Neural cell (in vitro differentiated cells): ENCODE measurements at regions not wholly inside any gene's neighbourhood (a gene's known extent, or its start where the extent isn't known, plus 50 kb on each side); places are given as distances from the start of the nearest gene placed in this dataset.

Experiments used
- H2AFZ ChIP-seq: fragments of 200-600, 300-800 bp; sonication (generic), shearing (Covaris generic); 2 replicates; pipeline ENCODE4 v1.6.0; 2014; ENCODE audit warnings: low read depth, mild to moderate bottlenecking, antibody characterized with exemption, low read length, moderate library complexity
- H3F3A ChIP-seq: fragments of 200-600 bp; shearing (Covaris generic); 2 replicates; pipeline ENCODE4 v1.6.1; 2016; ENCODE audit warnings: mild to moderate bottlenecking, moderate library complexity, mixed read lengths, antibody characterized with exemption, low read length; ENCODE audit not compliant: insufficient read depth, poor library complexity, severe bottlenecking
- H3K27ac ChIP-seq: fragments of 200-600, 300-800 bp; sonication (generic), shearing (Covaris generic); 2 replicates; pipeline ENCODE4 v1.5.1; 2014; ENCODE audit warnings: mild to moderate bottlenecking, low read length, moderate library complexity
- H3K27me3 ChIP-seq: fragments of 300-800, 200-600 bp; sonication (generic), shearing (Covaris generic); 2 replicates; pipeline ENCODE4 v1.6.0; 2014; ENCODE audit warnings: mild to moderate bottlenecking, low read depth, low read length, moderate library complexity; ENCODE audit not compliant: insufficient read depth
- H3K36me3 ChIP-seq: fragments of 300-800, 200-600 bp; sonication (generic), shearing (Covaris generic); 2 replicates; pipeline ENCODE4 v1.5.1; 2014; ENCODE audit warnings: mild to moderate bottlenecking, antibody characterized with exemption, low read length, moderate library complexity; ENCODE audit not compliant: insufficient read depth
- H3K4me2 ChIP-seq: fragments of 300-800, 200-600 bp; sonication (generic), shearing (Covaris generic); 2 replicates; pipeline ENCODE4 v1.6.0; 2014; ENCODE audit warnings: mild to moderate bottlenecking, low read length
- H3K4me3 ChIP-seq: fragments of 300-800, 200-600 bp; sonication (generic), shearing (Covaris generic); 2 replicates; pipeline ENCODE4 v1.5.1; 2014; ENCODE audit warnings: mild to moderate bottlenecking, low read length, moderate library complexity
- H3K79me2 ChIP-seq: fragments of 200-600 bp; shearing (Covaris generic); replicated peaks from 2 replicates; pipeline ENCODE4 v1.6.0; 2014; ENCODE audit warnings: mild to moderate bottlenecking, low read length, moderate library complexity; ENCODE audit not compliant: insufficient read depth
- H3K9ac ChIP-seq: fragments of 300-800, 200-600 bp; sonication (generic), shearing (Covaris generic); 2 replicates; pipeline ENCODE4 v1.6.1; 2016; ENCODE audit warnings: mild to moderate bottlenecking, low read length, mixed read lengths
- H3K9me2 ChIP-seq: fragments of 200-600 bp; shearing (Covaris generic); 2 replicates; pipeline ENCODE4 v1.6.1; 2016; ENCODE audit warnings: mild to moderate bottlenecking, low read length, mixed read lengths; ENCODE audit not compliant: insufficient read depth
- H3K9me3 ChIP-seq: fragments of 200-600, 300-800 bp; sonication (generic), shearing (Covaris generic); 2 replicates; pipeline ENCODE4 v1.6.1; 2016; ENCODE audit warnings: mild to moderate bottlenecking, mixed run types, low read length, moderate library complexity, mixed read lengths
- H4K20me1 ChIP-seq: fragments of 200-600 bp; shearing (Covaris generic); 2 replicates; pipeline ENCODE4 v1.6.1; 2016; ENCODE audit warnings: mild to moderate bottlenecking, mixed run types; ENCODE audit not compliant: insufficient read depth
- CTCF ChIP-seq: fragments of 450-650 bp; IDR thresholded peaks from 2 replicates; pipeline ENCODE4 v1.5.1; 2014; ENCODE audit warnings: antibody characterized with exemption, mild to moderate bottlenecking, moderate library complexity; ENCODE audit not compliant: poor library complexity, severe bottlenecking
- EP300 ChIP-seq: fragments of 450-650 bp; conservative IDR thresholded peaks from 2 replicates; pipeline ENCODE4 v1.6.1; 2014; ENCODE audit warnings: antibody characterized with exemption, mild to moderate bottlenecking, moderate library complexity; ENCODE audit not compliant: poor library complexity, severe bottlenecking
- EZH2 ChIP-seq: fragments of 200-600, 300-800 bp; shearing (Covaris generic), sonication (generic); IDR thresholded peaks from 2 replicates; pipeline ENCODE4 v1.6.1; 2014; ENCODE audit warnings: antibody characterized with exemption, low read length, borderline replicate concordance, mild to moderate bottlenecking; ENCODE audit not compliant: insufficient read depth, poor library complexity, severe bottlenecking
- MXI1 ChIP-seq: fragments of 450-650 bp; conservative IDR thresholded peaks from 2 replicates; pipeline ENCODE4 v1.6.1; 2014; ENCODE audit warnings: antibody characterized with exemption, mild to moderate bottlenecking; ENCODE audit not compliant: poor library complexity, severe bottlenecking
- POLR2AphosphoS5 ChIP-seq: IDR thresholded peaks from 2 replicates; pipeline ENCODE4 v1.6.1; 2012
- RAD21 ChIP-seq: fragments of 450-650 bp; conservative IDR thresholded peaks from 2 replicates; pipeline ENCODE4 v1.6.1; 2014; ENCODE audit warnings: antibody characterized with exemption, mild to moderate bottlenecking, moderate library complexity
- SMC3 ChIP-seq: fragments of 450-650 bp; conservative IDR thresholded peaks from 2 replicates; pipeline ENCODE4 v1.6.1; 2014; ENCODE audit warnings: antibody characterized with exemption, mild to moderate bottlenecking, moderate library complexity; ENCODE audit not compliant: poor library complexity
- TAF1 ChIP-seq: IDR thresholded peaks from 2 replicates; pipeline ENCODE4 v1.6.1; 2012; ENCODE audit warnings: low read depth
- TF ChIP-seq, protein P1 (sequence below): IDR thresholded peaks from 2 replicates; pipeline ENCODE4 v1.6.1; 2012; ENCODE audit warnings: borderline replicate concordance

- Histone ChIP-seq H2AFZ (no peak overlapping the region), H3K4me2 (no peak overlapping the region), H3K36me3 (no peaks in the 10 kb centered on the region), H4K20me1 (no peaks in the 10 kb centered on the region), H3K79me2 (peaks cover 10% of the 10 kb centered on the region), H3K4me3 (no peak overlapping the region), H3K27ac (no peak overlapping the region), H3K9me2 (no peaks in the 10 kb centered on the region), H3K9ac (no peak overlapping the region), H3F3A (no peaks in the 10 kb centered on the region), H3K27me3 (no peaks in the 10 kb centered on the region), H3K9me3 (no peaks in the 10 kb centered on the region)
- TF ChIP-seq SMC3 (no peak), EP300 (no peak), EZH2 (no peak), RAD21 (no peak)
Observed at GRCh38 chr11:33478111-33478573, 221.0 kb downstream of the HIPK3 start.

DNA sequence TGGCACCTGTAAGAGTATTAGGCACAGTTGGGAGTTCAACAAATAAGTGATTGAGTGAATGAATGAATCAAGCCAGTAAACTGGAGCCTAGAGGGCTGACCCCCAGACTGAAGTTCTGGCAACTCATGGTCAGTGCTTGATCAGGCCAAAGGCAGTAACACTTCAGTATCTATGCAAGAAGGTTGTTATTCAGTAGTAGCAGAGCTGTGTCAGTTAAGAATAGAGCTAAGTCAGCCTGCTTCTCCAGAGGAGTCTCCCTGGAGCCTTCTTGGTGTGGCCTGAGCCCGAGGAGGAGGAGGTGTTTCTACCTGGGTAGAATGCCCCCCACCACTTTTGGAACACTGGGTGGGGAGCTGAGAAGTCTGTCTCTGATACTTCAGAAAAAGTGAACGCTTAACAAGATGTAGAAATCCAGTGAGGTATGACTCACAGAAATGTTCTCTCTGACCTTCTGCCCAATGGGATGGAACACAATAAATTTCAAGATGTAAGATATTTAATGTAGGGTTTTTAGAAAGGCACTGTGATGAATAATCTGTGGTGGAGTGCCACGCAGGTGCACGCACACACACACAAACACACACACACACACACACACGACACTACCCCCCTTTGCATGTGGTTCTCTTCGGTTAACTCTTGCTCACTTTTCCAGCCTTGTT lies 219.9 kb downstream of the HIPK3 start:
- Histone ChIP-seq H3K9me3 (no peaks in the 10 kb centered on the region), H4K20me1 (no peaks in the 10 kb centered on the region), H3K4me2 (no peak overlapping the region), H3K27ac (no peak overlapping the region), H3K27me3 (no peaks in the 10 kb centered on the region), H3K9me2 (no peaks in the 10 kb centered on the region), H3K36me3 (no peaks in the 10 kb centered on the region), H2AFZ (no peak overlapping the region), H3K4me3 (no peak overlapping the region), H3K79me2 (peaks cover 10% of the 10 kb centered on the region), H3K9ac (no peak overlapping the region), H3F3A (no peaks in the 10 kb centered on the region)
- TF ChIP-seq RAD21 (no peak), EZH2 (no peak), SMC3 (no peak), TAF1 (no peak), CTCF (no peak), POLR2AphosphoS5 (no peak), MXI1 (no peak), EP300 (no peak)
- TF ChIP-seq, protein P1, sequence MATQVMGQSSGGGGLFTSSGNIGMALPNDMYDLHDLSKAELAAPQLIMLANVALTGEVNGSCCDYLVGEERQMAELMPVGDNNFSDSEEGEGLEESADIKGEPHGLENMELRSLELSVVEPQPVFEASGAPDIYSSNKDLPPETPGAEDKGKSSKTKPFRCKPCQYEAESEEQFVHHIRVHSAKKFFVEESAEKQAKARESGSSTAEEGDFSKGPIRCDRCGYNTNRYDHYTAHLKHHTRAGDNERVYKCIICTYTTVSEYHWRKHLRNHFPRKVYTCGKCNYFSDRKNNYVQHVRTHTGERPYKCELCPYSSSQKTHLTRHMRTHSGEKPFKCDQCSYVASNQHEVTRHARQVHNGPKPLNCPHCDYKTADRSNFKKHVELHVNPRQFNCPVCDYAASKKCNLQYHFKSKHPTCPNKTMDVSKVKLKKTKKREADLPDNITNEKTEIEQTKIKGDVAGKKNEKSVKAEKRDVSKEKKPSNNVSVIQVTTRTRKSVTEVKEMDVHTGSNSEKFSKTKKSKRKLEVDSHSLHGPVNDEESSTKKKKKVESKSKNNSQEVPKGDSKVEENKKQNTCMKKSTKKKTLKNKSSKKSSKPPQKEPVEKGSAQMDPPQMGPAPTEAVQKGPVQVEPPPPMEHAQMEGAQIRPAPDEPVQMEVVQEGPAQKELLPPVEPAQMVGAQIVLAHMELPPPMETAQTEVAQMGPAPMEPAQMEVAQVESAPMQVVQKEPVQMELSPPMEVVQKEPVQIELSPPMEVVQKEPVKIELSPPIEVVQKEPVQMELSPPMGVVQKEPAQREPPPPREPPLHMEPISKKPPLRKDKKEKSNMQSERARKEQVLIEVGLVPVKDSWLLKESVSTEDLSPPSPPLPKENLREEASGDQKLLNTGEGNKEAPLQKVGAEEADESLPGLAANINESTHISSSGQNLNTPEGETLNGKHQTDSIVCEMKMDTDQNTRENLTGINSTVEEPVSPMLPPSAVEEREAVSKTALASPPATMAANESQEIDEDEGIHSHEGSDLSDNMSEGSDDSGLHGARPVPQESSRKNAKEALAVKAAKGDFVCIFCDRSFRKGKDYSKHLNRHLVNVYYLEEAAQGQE, result no peak
